HG02973 (cell line): ENCODE measurements at regions not wholly inside any gene's neighbourhood (a gene's known extent, or its start where the extent isn't known, plus 50 kb on each side); places are given as distances from the start of the nearest gene placed in this dataset.

Source experiments
- ATAC-seq: cut with Tn5 transposase; IDR thresholded peaks from one replicate; pipeline ENCODE4 v1.9.1; 2021; ENCODE audit warnings: moderate library complexity; ENCODE audit not compliant: unreplicated experiment

GRCh38 chr13:50192272-50192813, 177.1 kb downstream of the KCNRG start:
- no peak for ATAC-seq

GRCh38 chr13:50195045-50195444, 179.8 kb downstream of the KCNRG start:
- no peak for ATAC-seq

GRCh38 chr13:50196118-50196517, 180.9 kb downstream of the KCNRG start:
- no peak for ATAC-seq

GRCh38 chr13:50197705-50198104, 182.5 kb downstream of the KCNRG start:
- no peak for ATAC-seq

GRCh38 chr13:50198508-50198907, 183.3 kb downstream of the KCNRG start:
- ATAC-seq, result no peak

GRCh38 chr13:50200569-50200968, 185.3 kb downstream of the KCNRG start:
- ATAC-seq, result no peak

- no peak for ATAC-seq
Measured at GRCh38 chr13:50200988-50201387, 185.7 kb downstream of the KCNRG start.

GRCh38 chr13:50202485-50202884, 187.2 kb downstream of the KCNRG start:
- no peak for ATAC-seq

- no peak for ATAC-seq
Measured at GRCh38 chr13:50203256-50203941, 188.2 kb downstream of the KCNRG start.

GRCh38 chr13:50205581-50205980, 190.3 kb downstream of the KCNRG start:
- ATAC-seq, result no peak

GRCh38 chr13:50208826-50209335, 193.6 kb downstream of the KCNRG start:
- no peak for ATAC-seq

GRCh38 chr13:50209631-50210030, 194.4 kb downstream of the KCNRG start:
- ATAC-seq, result no peak

GRCh38 chr13:50213526-50213925, 198.3 kb downstream of the KCNRG start:
- ATAC-seq, result no peak

GRCh38 chr13:50214514-50214913, 199.3 kb downstream of the KCNRG start:
- no peak for ATAC-seq

- no peak for ATAC-seq
Measured at GRCh38 chr13:50215399-50215798, 200.2 kb downstream of the KCNRG start.

GRCh38 chr13:50219743-50220142, 204.5 kb downstream of the KCNRG start:
- no peak for ATAC-seq

GRCh38 chr13:50220938-50221337, 205.7 kb downstream of the KCNRG start:
- no peak for ATAC-seq

- ATAC-seq, result no peak
Measured at GRCh38 chr13:50222569-50223332, 207.5 kb downstream of the KCNRG start.

GRCh38 chr13:50224534-50224933, 209.3 kb downstream of the KCNRG start:
- peak; percentile 84 for ATAC-seq

- ATAC-seq, result no peak
Measured at GRCh38 chr13:50225193-50226155, 210.2 kb downstream of the KCNRG start.
